Ishikawa (cell line): ENCODE measurements at regions not wholly inside any gene's neighbourhood (a gene's known extent, or its start where the extent isn't known, plus 50 kb on each side); places are given as distances from the start of the nearest gene placed in this dataset.

Experiments
- CEBPB ChIP-seq: IDR thresholded peaks from 2 replicates; pipeline ENCODE4 v1.6.1; 2012
- CREB1 ChIP-seq: IDR thresholded peaks from 2 replicates; pipeline ENCODE4 v1.6.1; 2012; ENCODE audit warnings: low read depth
- EGR1 ChIP-seq: IDR thresholded peaks from 2 replicates; pipeline ENCODE4 v1.6.1; 2012
- EP300 ChIP-seq: IDR thresholded peaks from 2 replicates; pipeline ENCODE4 v1.6.1; 2012; ENCODE audit warnings: borderline replicate concordance
- FOXM1 ChIP-seq: IDR thresholded peaks from 2 replicates; pipeline ENCODE4 v1.6.1; 2012; ENCODE audit warnings: low read depth, borderline replicate concordance
- MAX ChIP-seq: IDR thresholded peaks from 2 replicates; pipeline ENCODE4 v1.6.1; 2012
- NFIC ChIP-seq: IDR thresholded peaks from 2 replicates; pipeline ENCODE4 v1.6.1; 2012
- RAD21 ChIP-seq: IDR thresholded peaks from 2 replicates; pipeline ENCODE4 v1.6.1; 2012; ENCODE audit warnings: low read depth
- TAF1 ChIP-seq: IDR thresholded peaks from 2 replicates; pipeline ENCODE4 v1.6.1; 2012; ENCODE audit warnings: low read depth, mild to moderate bottlenecking
- TCF12 ChIP-seq: IDR thresholded peaks from 2 replicates; pipeline ENCODE4 v1.6.1; 2012; ENCODE audit warnings: low read depth
- TEAD4 ChIP-seq: IDR thresholded peaks from 2 replicates; pipeline ENCODE4 v1.6.1; 2012
- USF1 ChIP-seq: IDR thresholded peaks from 2 replicates; pipeline ENCODE4 v1.6.1; 2012
- YY1 ChIP-seq: IDR thresholded peaks from 2 replicates; pipeline ENCODE4 v1.6.1; 2012; ENCODE audit warnings: low read depth
- ZBTB7A ChIP-seq: IDR thresholded peaks from 2 replicates; pipeline ENCODE4 v1.6.1; 2012; ENCODE audit warnings: low read depth
- TF ChIP-seq, protein P1 (sequence below): IDR thresholded peaks from 2 replicates; pipeline ENCODE4 v1.6.1; 2012; ENCODE audit warnings: low read depth, mild to moderate bottlenecking

- no peak for TF ChIP-seq ZBTB7A
- no peak for TF ChIP-seq USF1
- TF ChIP-seq EGR1, result no peak
- no peak for TF ChIP-seq FOXM1
- TF ChIP-seq NFIC, result no peak
Measured at GRCh38 chr3:95670765-95671164, 1143.6 kb upstream of the EPHA6 start.

DNA sequence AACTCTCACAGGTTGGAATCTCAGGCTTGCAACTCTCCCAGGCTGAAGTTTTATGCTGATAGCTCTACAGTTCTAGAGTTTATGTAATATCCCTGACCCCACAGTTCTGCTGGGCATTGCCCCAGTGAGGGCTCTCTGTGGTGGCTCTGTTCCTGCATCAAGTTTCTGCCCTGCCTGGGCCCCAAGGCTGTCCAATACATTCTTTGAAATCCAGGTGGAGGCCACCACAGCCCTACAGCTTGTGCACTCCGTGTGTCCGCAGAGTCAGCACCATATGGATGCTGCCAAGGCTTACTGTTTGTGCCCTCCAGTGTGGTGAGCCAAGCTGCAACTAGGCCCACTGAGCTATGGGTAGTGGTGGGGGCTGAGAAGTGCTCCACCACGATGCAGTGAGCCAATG is 1141.2 kb upstream of the EPHA6 start:
- TF ChIP-seq FOXM1 (no peak), EGR1 (no peak), TAF1 (no peak), MAX (no peak), USF1 (no peak), TCF12 (no peak), TEAD4 (no peak), CREB1 (no peak), YY1 (no peak)
- TF ChIP-seq, protein P1, sequence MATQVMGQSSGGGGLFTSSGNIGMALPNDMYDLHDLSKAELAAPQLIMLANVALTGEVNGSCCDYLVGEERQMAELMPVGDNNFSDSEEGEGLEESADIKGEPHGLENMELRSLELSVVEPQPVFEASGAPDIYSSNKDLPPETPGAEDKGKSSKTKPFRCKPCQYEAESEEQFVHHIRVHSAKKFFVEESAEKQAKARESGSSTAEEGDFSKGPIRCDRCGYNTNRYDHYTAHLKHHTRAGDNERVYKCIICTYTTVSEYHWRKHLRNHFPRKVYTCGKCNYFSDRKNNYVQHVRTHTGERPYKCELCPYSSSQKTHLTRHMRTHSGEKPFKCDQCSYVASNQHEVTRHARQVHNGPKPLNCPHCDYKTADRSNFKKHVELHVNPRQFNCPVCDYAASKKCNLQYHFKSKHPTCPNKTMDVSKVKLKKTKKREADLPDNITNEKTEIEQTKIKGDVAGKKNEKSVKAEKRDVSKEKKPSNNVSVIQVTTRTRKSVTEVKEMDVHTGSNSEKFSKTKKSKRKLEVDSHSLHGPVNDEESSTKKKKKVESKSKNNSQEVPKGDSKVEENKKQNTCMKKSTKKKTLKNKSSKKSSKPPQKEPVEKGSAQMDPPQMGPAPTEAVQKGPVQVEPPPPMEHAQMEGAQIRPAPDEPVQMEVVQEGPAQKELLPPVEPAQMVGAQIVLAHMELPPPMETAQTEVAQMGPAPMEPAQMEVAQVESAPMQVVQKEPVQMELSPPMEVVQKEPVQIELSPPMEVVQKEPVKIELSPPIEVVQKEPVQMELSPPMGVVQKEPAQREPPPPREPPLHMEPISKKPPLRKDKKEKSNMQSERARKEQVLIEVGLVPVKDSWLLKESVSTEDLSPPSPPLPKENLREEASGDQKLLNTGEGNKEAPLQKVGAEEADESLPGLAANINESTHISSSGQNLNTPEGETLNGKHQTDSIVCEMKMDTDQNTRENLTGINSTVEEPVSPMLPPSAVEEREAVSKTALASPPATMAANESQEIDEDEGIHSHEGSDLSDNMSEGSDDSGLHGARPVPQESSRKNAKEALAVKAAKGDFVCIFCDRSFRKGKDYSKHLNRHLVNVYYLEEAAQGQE, result no peak

GRCh38 chr3:95705786-95706418 is 1108.5 kb upstream of the EPHA6 start:
- TF ChIP-seq, protein P1, result no peak

DNA sequence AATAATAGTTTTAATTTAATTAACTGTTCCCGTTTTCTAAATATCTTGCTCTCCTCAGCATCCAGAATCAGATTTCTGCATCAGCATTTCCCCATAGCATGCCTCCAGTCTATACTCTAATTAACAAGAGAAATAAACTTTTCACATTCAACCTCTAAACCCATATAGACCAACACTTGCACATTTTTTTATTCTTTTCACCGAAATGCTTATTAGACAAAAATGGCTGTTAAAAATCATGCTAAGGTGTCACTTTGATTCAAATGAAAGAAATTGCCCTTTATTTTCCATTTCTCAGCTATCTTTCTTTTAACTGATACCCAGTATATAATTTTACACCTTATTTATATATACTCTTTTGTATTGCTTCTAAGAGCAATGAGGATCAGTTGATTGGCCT is 1107.1 kb upstream of the EPHA6 start:
- no peak for TF ChIP-seq TEAD4
- no peak for TF ChIP-seq EGR1
- TF ChIP-seq, protein P1, result no peak
- no peak for TF ChIP-seq MAX
- no peak for TF ChIP-seq EP300

- TF ChIP-seq EGR1, result no peak
- TF ChIP-seq USF1, result no peak
- no peak for TF ChIP-seq YY1
- no peak for TF ChIP-seq NFIC
- no peak for TF ChIP-seq EP300
- no peak for TF ChIP-seq CEBPB
- TF ChIP-seq TEAD4, result no peak
- no peak for TF ChIP-seq FOXM1
- no peak for TF ChIP-seq MAX
- no peak for TF ChIP-seq CREB1
- no peak for TF ChIP-seq TCF12
- no peak for TF ChIP-seq RAD21
- TF ChIP-seq, protein P1, result no peak
- TF ChIP-seq TAF1, result no peak
- no peak for TF ChIP-seq ZBTB7A
Measured at GRCh38 chr3:95710684-95711083, 1103.7 kb upstream of the EPHA6 start.
